ENCODE measurements at regions not wholly inside any gene's neighbourhood (a gene's known extent, or its start where the extent isn't known, plus 50 kb on each side); places are given as distances from the start of the nearest gene placed in this dataset.

- TF ChIP-seq CTCF (conservative IDR thresholded peaks at IDR 0.05) (no peak), ZFX (IDR thresholded peaks at IDR 0.05) (no peak)
Measured at GRCh38 chr11:11034476-11034875, 176.6 kb upstream of the ZBED5 start.
